SK-N-SH (cell line): ENCODE measurements at regions not wholly inside any gene's neighbourhood (a gene's known extent, or its start where the extent isn't known, plus 50 kb on each side); places are given as distances from the start of the nearest gene placed in this dataset.

ENCODE experiments used
- CTCF ChIA-PET: fragments of 300-600, 350-600 bp; formaldehyde crosslinking; extraction: SDS; loops from one replicate; lab custom pipeline; 2021; lab: Yijun Ruan, JAX
- POLR2A ChIA-PET: fragments of 350-600 bp; sonication (Branson Sonifier 250); formaldehyde crosslinking; extraction: SDS; loops from one replicate; lab custom pipeline; 2020; ENCODE audit warnings: antibody characterized with exemption, inconsistent platforms; lab: Yijun Ruan, JAX
- DNase-seq: peaks from one replicate; pipeline ENCODE4 v3.0.0; 2012
- H2AFZ ChIP-seq: fragments of 200-600 bp; sonication (generic); 2 replicates; pipeline ENCODE4 v1.8.1; 2016; ENCODE audit warnings: antibody characterized with exemption, mild to moderate bottlenecking, low read depth
- H3F3A ChIP-seq: fragments of 200-600 bp; sonication (generic); replicated peaks from 2 replicates; pipeline ENCODE3; 2016; ENCODE audit warnings: antibody characterized with exemption, mild to moderate bottlenecking; ENCODE audit not compliant: insufficient read depth
- H3K27ac ChIP-seq, 2 experiments: fragments of 200-500 bp in 1 of 2; fragments of 200-600 bp in 1 of 2; sonication (Bioruptor generic) in 1 of 2; sonication (generic), shearing (Covaris generic) in 1 of 2; 2 replicates each; pipeline versions ENCODE4 v1.5.1 to v1.6.1; 2014 to 2016; ENCODE audit warnings: low read depth in 2 of 2, inconsistent platforms in 1 of 2, low read length in 1 of 2, mild to moderate bottlenecking in 1 of 2, mixed read lengths in 1 of 2
- H3K27me3 ChIP-seq: fragments of 200-600 bp; sonication (generic), shearing (Covaris generic); 2 replicates; pipeline ENCODE4 v1.6.1; 2016; ENCODE audit warnings: mixed run types; ENCODE audit not compliant: insufficient read depth
- H3K36me3 ChIP-seq, 2 experiments: fragments of 200-500 bp in 1 of 2; fragments of 200-600 bp in 1 of 2; sonication (Bioruptor generic) in 1 of 2; sonication (generic) in 1 of 2; replicated peaks in 1 of 2; 2 replicates each; pipeline versions ENCODE3 to v1.5.1; 2014 to 2016; ENCODE audit warnings: low read length in 1 of 2, mild to moderate bottlenecking in 1 of 2; ENCODE audit not compliant: insufficient read depth in 2 of 2, control insufficient read depth in 1 of 2
- H3K4me1 ChIP-seq, 2 experiments: fragments of 200-500 bp in 1 of 2; fragments of 200-600 bp in 1 of 2; sonication (Bioruptor generic) in 1 of 2; sonication (generic), shearing (Covaris generic) in 1 of 2; 2 replicates each; pipeline versions ENCODE4 v1.5.1 to v1.6.1; 2014 to 2016; ENCODE audit warnings: low read depth in 1 of 2, low read length in 1 of 2, mixed run types in 1 of 2; ENCODE audit not compliant: insufficient read depth in 2 of 2, control insufficient read depth in 1 of 2
- H3K4me2 ChIP-seq: fragments of 200-600 bp; sonication (generic), shearing (Covaris generic); 2 replicates; pipeline ENCODE4 v1.6.1; 2017; ENCODE audit warnings: mixed run types
- H3K4me3 ChIP-seq, 2 experiments: fragments of 200-500 bp in 1 of 2; fragments of 200-600 bp in 1 of 2; sonication (Bioruptor generic) in 1 of 2; sonication (generic), shearing (Covaris generic) in 1 of 2; 2 replicates each; pipeline versions ENCODE4 v1.5.1 to v1.8.1; 2014 to 2016; ENCODE audit warnings: low read depth in 2 of 2, inconsistent platforms in 1 of 2, low read length in 1 of 2, mild to moderate bottlenecking in 1 of 2, mixed read lengths in 1 of 2, moderate library complexity in 1 of 2
- H3K79me2 ChIP-seq: fragments of 200-600 bp; sonication (generic); 2 replicates; pipeline ENCODE4 v1.8.1; 2017; ENCODE audit warnings: mild to moderate bottlenecking; ENCODE audit not compliant: insufficient read depth
- H3K9ac ChIP-seq: fragments of 200-600 bp; sonication (generic); 2 replicates; pipeline ENCODE4 v1.6.1; 2017; ENCODE audit warnings: mixed run types
- H3K9me2 ChIP-seq: fragments of 200-600 bp; sonication (generic); 2 replicates; pipeline ENCODE4 v1.6.1; 2017; ENCODE audit warnings: mixed run types
- H3K9me3 ChIP-seq: fragments of 200-600 bp; sonication (generic); 2 replicates; pipeline ENCODE4 v1.6.1; 2017; ENCODE audit warnings: mixed run types, mild to moderate bottlenecking, moderate library complexity
- H4K20me1 ChIP-seq: fragments of 200-600 bp; sonication (generic); 2 replicates; pipeline ENCODE4 v1.6.1; 2017; ENCODE audit warnings: mild to moderate bottlenecking, mixed run types; ENCODE audit not compliant: insufficient read depth
- CTCF ChIP-seq: fragments of 200-600 bp; sonication (generic); IDR thresholded peaks from 2 replicates; pipeline ENCODE4 v1.6.1; 2017; ENCODE audit warnings: antibody characterized with exemption, mild to moderate bottlenecking, moderate library complexity
- EP300 ChIP-seq, 2 experiments: IDR thresholded peaks; 2 replicates each; pipeline versions ENCODE4 v1.4.0 to v1.6.1; 2012; ENCODE audit warnings: borderline replicate concordance in 1 of 2, low read depth in 1 of 2, low read length in 1 of 2
- FOSL2 ChIP-seq: IDR thresholded peaks from 2 replicates; pipeline ENCODE4 v1.4.0; 2012; ENCODE audit warnings: low read depth, mild to moderate bottlenecking, moderate library complexity, borderline replicate concordance
- GABPA ChIP-seq: IDR thresholded peaks from 2 replicates; pipeline ENCODE4 v1.4.0; 2012; ENCODE audit warnings: low read depth, mild to moderate bottlenecking
- IRF3 ChIP-seq: fragments of 150-350 bp; IDR thresholded peaks from 2 replicates; pipeline ENCODE4 v1.6.1; 2016; ENCODE audit warnings: mild to moderate bottlenecking, low read depth, low read length
- MEF2A ChIP-seq: IDR thresholded peaks from 2 replicates; pipeline ENCODE4 v1.4.0; 2012; ENCODE audit warnings: low read depth, borderline replicate concordance
- MXI1 ChIP-seq: IDR thresholded peaks from 2 replicates; pipeline ENCODE4 v1.6.1; 2012; ENCODE audit warnings: mild to moderate bottlenecking, low read depth, low read length, improper control_type of control experiment
- SIN3A ChIP-seq: IDR thresholded peaks from 2 replicates; pipeline ENCODE4 v1.6.1; 2012; ENCODE audit warnings: low read depth, mild to moderate bottlenecking, low read length, moderate library complexity, borderline replicate concordance
- TAF1 ChIP-seq: IDR thresholded peaks from 2 replicates; pipeline ENCODE4 v1.6.1; 2012; ENCODE audit warnings: low read depth, mild to moderate bottlenecking, low read length, moderate library complexity, borderline replicate concordance
- TCF12 ChIP-seq: IDR thresholded peaks from 2 replicates; pipeline ENCODE4 v1.4.0; 2012
- ZBTB33 ChIP-seq: IDR thresholded peaks from 2 replicates; pipeline ENCODE4 v1.4.0; 2012; ENCODE audit warnings: low read depth, borderline replicate concordance
- WGBS: methylation state at CpG from one replicate; pipeline ENCODE4 v1.1.6; 2017; ENCODE audit warnings: low lambda C conversion rate; 5-methylcytosine and 5-hydroxymethylcytosine counted together

GRCh38 chr1:25035523-25036116 lies 105.5 kb upstream of the RUNX3 start (continued):
- TF ChIP-seq CTCF (no peak), GABPA (no peak), TAF1 (no peak), MEF2A (no peak)

- H3K79me2 ChIP-seq: no peaks in the 10 kb centered on the region
- TF ChIP-seq IRF3: no peak
- no peak for TF ChIP-seq SIN3A
- TF ChIP-seq MXI1: no peak
- no peak for TF ChIP-seq TCF12
- TF ChIP-seq CTCF: no peak
- no peak for TF ChIP-seq ZBTB33
- TF ChIP-seq FOSL2: no peak
- no peak for TF ChIP-seq EP300 (IDR thresholded peaks at IDR 0.05; ENCODE audit: borderline replicate concordance in 1 of 2, low read depth in 1 of 2, low read length in 1 of 2)
- TF ChIP-seq, all 33 proteins: peak for 0
- 79% methylated on average over 8 of the region's 14 CpGs for WGBS
- CTCF ChIA-PET: interaction anchor here (1.0 to 4.8 kb wide), 3 partner anchors 14 to 102 kb away, joined by 3 to 55 read pairs (median 11); no protein-coding TSS in a partner anchor
- Histone ChIP-seq H3F3A (no peaks in the 10 kb centered on the region), H2AFZ (no peak overlapping the region), H3K4me2 (no peak overlapping the region), H3K9ac (no peak overlapping the region), H4K20me1 (no peaks in the 10 kb centered on the region), H3K27me3 (peaks cover 7% of the 10 kb centered on the region; the same call in 1 of the 2 replicates), H3K27ac (no peak overlapping the region), H3K36me3 (no peaks in the 10 kb centered on the region), H3K9me3 (no peaks in the 10 kb centered on the region), H3K9me2 (no peaks in the 10 kb centered on the region), H3K4me1 (no peaks in the 10 kb centered on the region), H3K4me3 (no peak overlapping the region)
- DNase-seq: no peak
- POLR2A ChIA-PET: no interaction called here
Observed at GRCh38 chr1:25034736-25035522, 104.9 kb upstream of the RUNX3 start.
